GM12801 (cell line): ENCODE measurements at regions not wholly inside any gene's neighbourhood (a gene's known extent, or its start where the extent isn't known, plus 50 kb on each side); places are given as distances from the start of the nearest gene placed in this dataset.

Experiments used
- TF ChIP-seq, protein P1 (sequence below): IDR thresholded peaks from one replicate; pipeline ENCODE4 v1.5.1; 2011; ENCODE audit warnings: control low read depth; ENCODE audit not compliant: insufficient read length; ENCODE audit errors: extremely low read depth

DNA sequence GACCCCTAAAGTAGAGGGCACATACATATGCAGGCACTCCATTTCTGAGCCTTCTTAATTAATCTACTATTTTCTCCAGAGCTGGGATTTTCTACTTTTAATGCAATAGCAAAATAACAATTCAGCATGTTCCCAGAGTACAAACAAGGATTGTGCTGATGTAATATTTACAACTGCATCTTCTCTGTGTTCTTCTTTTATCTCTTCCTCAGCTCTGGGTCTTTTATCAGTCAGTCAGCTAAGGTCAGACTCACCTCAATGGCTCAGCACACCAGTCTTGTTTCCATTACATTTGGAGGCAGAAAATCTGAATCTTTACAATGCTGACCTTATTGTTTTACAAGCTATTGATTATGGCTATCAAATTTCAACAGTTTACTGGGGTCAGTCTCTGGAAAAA is 323.3 kb upstream of the NR5A2 start:
- TF ChIP-seq, protein P1, sequence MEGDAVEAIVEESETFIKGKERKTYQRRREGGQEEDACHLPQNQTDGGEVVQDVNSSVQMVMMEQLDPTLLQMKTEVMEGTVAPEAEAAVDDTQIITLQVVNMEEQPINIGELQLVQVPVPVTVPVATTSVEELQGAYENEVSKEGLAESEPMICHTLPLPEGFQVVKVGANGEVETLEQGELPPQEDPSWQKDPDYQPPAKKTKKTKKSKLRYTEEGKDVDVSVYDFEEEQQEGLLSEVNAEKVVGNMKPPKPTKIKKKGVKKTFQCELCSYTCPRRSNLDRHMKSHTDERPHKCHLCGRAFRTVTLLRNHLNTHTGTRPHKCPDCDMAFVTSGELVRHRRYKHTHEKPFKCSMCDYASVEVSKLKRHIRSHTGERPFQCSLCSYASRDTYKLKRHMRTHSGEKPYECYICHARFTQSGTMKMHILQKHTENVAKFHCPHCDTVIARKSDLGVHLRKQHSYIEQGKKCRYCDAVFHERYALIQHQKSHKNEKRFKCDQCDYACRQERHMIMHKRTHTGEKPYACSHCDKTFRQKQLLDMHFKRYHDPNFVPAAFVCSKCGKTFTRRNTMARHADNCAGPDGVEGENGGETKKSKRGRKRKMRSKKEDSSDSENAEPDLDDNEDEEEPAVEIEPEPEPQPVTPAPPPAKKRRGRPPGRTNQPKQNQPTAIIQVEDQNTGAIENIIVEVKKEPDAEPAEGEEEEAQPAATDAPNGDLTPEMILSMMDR, result no peak

DNA sequence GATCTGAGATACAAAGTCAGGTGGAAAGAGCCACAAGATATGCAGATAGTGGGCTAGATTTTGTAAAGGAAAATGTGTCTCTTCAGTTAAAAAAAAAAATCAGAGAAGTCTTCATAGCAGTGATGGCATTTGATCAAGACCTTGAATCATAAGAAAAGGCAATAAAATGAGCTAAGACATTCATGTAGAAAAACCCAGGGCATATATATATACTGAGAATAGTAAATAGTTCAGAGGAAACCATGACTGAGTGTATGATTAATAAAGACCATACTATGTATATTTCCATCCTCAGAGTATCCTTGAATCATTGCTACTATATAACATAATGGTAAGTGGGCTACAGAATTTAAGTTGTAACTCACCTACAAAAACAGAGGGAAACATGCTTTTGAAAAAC is 321.7 kb upstream of the NR5A2 start:
- TF ChIP-seq, protein P1, result no peak

DNA sequence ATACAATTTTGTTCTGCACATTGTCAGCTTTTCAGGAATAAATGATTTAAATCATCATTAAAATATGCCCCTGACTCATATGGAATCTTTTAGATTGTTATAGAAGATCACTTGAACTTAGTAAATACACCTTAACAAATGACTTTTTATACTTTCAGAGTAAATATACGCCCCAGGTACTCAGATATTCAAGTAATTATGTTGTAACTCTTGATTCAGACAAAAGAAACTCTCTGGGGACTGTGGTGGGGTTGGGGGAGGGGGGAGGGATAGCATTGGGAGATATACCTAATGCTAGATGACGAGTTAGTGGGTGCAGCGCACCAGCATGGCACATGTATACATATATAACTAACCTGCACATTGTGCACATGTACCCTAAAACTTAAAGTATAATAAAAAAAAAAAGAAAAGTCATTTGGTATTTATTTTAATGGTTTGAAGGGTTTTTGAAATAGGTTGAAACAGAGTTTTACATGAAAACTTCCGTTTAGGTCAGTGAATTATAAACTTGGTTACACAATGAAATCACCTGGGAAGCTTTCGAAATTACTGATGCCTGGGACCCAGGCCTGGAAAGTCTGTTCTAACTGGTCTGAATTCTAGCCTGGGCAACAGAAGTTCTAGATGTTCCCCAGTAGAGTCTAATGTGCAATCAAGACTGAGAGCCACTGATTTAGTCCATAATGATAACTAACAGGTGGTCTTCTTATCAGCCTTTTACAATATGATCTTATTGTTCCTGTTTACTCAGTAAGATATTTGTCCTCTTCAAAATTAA is 320.5 kb upstream of the NR5A2 start:
- TF ChIP-seq, protein P1, result no peak

DNA sequence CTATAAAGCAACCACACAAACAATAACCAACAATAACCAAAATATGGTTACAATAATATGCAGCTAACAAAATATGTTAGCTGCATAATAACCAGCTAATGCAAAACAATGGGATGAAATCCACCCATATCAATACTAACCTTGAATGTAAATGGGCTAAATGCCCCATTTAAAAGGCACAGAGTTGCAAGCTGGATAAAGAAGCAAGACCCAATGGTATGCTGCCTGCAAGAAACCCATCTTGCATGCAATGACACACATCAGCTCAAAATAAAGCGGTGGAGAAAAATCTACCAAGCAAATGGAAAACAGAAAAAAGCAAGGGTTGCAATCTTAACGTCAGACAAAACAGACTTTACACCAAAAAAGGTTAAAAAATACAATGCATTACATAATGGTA is 316.5 kb upstream of the NR5A2 start:
- TF ChIP-seq, protein P1, result no peak

DNA sequence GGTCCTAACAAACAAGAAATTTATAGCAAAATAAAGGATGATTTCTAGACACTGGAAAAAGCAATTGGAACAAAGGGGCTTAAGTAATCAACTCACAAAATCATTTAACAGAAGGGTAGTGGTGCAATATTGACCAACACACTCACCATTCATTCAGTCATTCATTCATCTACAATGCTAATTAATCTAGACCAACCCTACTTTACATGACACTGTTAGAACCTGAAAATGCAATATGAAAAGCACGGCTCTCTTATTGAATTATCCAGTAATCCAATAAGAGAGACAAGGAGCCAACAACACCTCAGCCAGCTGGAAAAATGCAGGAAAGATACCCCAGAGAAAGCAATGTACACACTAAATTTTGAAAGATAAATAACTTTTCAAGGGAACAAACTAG is 310.8 kb upstream of the NR5A2 start:
- TF ChIP-seq, protein P1, result no peak

DNA sequence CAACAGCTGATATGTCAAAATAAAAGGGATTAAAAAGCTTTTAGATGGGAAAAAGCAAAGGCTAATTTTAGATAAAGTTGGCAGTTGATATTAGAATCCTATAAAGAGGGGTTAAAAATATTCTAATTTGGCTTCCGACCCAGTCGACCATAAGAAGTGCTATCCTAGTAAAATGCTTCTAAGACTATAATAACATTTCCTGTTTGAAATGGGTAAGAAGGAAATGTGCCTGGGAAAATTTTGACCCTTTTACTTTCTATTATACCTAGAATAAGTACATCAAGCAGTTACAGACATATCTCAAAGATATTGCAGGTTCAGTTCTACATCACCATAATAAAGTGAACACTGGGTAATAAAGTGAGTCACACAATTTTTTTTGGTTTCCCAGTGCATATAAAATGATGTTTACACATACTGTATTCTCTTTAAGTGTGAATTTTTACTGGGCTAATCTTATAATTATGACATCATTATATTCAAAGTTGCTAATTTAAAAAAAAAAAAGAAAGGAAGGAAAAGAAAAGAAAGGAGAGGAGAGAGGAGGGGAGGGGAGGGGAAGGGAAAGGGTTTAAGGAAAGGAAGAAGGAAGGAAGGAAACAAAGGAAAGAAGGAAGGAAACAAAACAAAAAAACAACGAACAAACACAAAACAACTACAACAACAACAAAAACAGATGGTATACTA is 308.2 kb upstream of the NR5A2 start:
- TF ChIP-seq, protein P1, result no peak

DNA sequence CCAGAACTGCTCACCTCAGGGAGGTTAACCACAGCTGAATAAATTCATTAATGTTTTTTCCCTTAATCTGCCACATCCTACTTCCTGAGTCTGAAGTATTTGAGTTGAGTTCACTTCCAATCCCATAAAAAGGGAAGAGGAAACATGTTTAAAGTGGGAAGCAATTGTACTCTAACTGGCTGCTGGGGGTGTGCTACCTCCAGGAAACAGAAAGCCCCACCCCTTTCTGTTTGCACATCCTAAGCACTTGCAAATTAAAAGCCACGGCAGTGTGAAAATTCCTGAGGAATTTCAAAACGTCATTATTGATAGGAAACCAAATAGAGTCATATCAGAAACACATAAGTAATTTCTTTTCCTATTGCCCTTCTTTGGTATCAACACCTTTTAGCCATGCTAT is 307.0 kb upstream of the NR5A2 start:
- TF ChIP-seq, protein P1, result no peak
